H1 (cell line): ENCODE measurements at regions not wholly inside any gene's neighbourhood (a gene's known extent, or its start where the extent isn't known, plus 50 kb on each side); places are given as distances from the start of the nearest gene placed in this dataset.

Experiments
- CTCF ChIA-PET: fragments of 300-600 bp; sonication (Branson Sonifier 250); formaldehyde crosslinking; loops from one replicate; lab custom pipeline; 2021; ENCODE audit not compliant: partially characterized antibody; lab: Charles Lee
- POLR2A ChIA-PET: fragments of 300-600 bp; sonication (Branson Sonifier 250); formaldehyde crosslinking; loops from one replicate; lab custom pipeline; 2021; ENCODE audit warnings: inconsistent platforms; ENCODE audit not compliant: partially characterized antibody; lab: Charles Lee
- DNase-seq, 2 experiments: peaks; one replicate each; pipeline versions ENCODE4 v3.0.0 to v3.0.0-alpha.2; 2010 to 2022; ENCODE audit warnings: low spot score in 2 of 2, low read depth in 1 of 2, mixed read lengths in 1 of 2
- FAIRE-seq: peaks from 2 replicates; lab custom pipeline; 2011; peaks lifted over from hg19 to GRCh38; lab: Jason Lieb, UNC
- H2AFZ ChIP-seq: 2 replicates; pipeline ENCODE4 v1.8.1; 2012; ENCODE audit warnings: low read length, inconsistent platforms
- H2AK5ac ChIP-seq: 2 replicates; pipeline ENCODE4 v1.6.1; 2013; ENCODE audit warnings: low read depth, low read length
- H2BK120ac ChIP-seq: replicated peaks from 2 replicates; pipeline ENCODE3; 2013; ENCODE audit warnings: low read depth, low read length, inconsistent platforms
- H2BK12ac ChIP-seq: 2 replicates; pipeline ENCODE4 v1.6.1; 2013; ENCODE audit warnings: low read depth, low read length
- H2BK15ac ChIP-seq: 2 replicates; pipeline ENCODE4 v1.6.1; 2013; ENCODE audit warnings: low read length
- H2BK20ac ChIP-seq: 2 replicates; pipeline ENCODE4 v1.6.1; 2013; ENCODE audit warnings: low read length
- H2BK5ac ChIP-seq: 2 replicates; pipeline ENCODE4 v1.6.1; 2013; ENCODE audit warnings: low read depth, low read length
- H3K14ac ChIP-seq: 2 replicates; pipeline ENCODE4 v1.6.1; 2013; ENCODE audit warnings: inconsistent platforms; ENCODE audit not compliant: insufficient read length
- H3K18ac ChIP-seq: 2 replicates; pipeline ENCODE4 v1.6.1; 2013; ENCODE audit warnings: low read length; ENCODE audit errors: extremely low read depth
- H3K23ac ChIP-seq: 2 replicates; pipeline ENCODE4 v1.6.1; 2013; ENCODE audit warnings: inconsistent platforms; ENCODE audit not compliant: insufficient read length
- H3K23me2 ChIP-seq: 2 replicates; pipeline ENCODE4 v1.6.1; 2013; ENCODE audit warnings: low read depth, low read length
- H3K27ac ChIP-seq: 2 replicates; pipeline ENCODE4 v1.6.1; 2011; ENCODE audit warnings: low read depth, low read length, inconsistent platforms
- H3K27me3 ChIP-seq, 4 experiments: replicated peaks in 1 of 4; 1 replicate in 1 of 4; 2 replicates in 3 of 4; pipeline versions ENCODE4 v1.6.1 to v1.8.1; 2011 to 2013; ENCODE audit warnings: low read length in 3 of 4, mild to moderate bottlenecking in 3 of 4, inconsistent platforms in 2 of 4, mixed read lengths in 2 of 4, moderate library complexity in 1 of 4; ENCODE audit not compliant: control insufficient read depth in 3 of 4, insufficient read depth in 3 of 4; ENCODE audit errors: extremely low read depth in 1 of 4
- H3K36me3 ChIP-seq, 4 experiments: 2 replicates each; pipeline versions ENCODE4 v1.6.1 to v1.8.1; 2011 to 2013; ENCODE audit warnings: mild to moderate bottlenecking in 4 of 4, low read length in 3 of 4, moderate library complexity in 2 of 4, control low read depth in 1 of 4, inconsistent platforms in 1 of 4; ENCODE audit not compliant: insufficient read depth in 4 of 4, control insufficient read depth in 2 of 4
- H3K4ac ChIP-seq: replicated peaks from 2 replicates; pipeline ENCODE3; 2013; ENCODE audit warnings: low read length, low read depth, mixed read lengths, inconsistent platforms; ENCODE audit not compliant: insufficient read length
- H3K4me1 ChIP-seq, 4 experiments: replicated peaks in 1 of 4; 1 replicate in 1 of 4; 2 replicates in 3 of 4; pipeline versions ENCODE4 v1.6.1 to v1.8.1; 2011 to 2013; ENCODE audit warnings: low read length in 3 of 4, inconsistent platforms in 2 of 4, mixed read lengths in 1 of 4; ENCODE audit not compliant: insufficient read depth in 4 of 4, control insufficient read depth in 3 of 4
- H3K4me2 ChIP-seq, 2 experiments: 2 replicates each; pipeline versions ENCODE4 v1.6.1 to v1.8.1; 2011 to 2013; ENCODE audit warnings: low read depth in 2 of 2, low read length in 2 of 2, control low read depth in 1 of 2, inconsistent platforms in 1 of 2, mild to moderate bottlenecking in 1 of 2; ENCODE audit not compliant: insufficient read depth in 1 of 2
- H3K4me3 ChIP-seq, 4 experiments: fragments of 200-600, 300-600 bp in 1 of 4; sonication (generic), shearing (Covaris generic), sonication (Bioruptor Twin) in 1 of 4; 2 replicates each; pipeline versions ENCODE4 v1.5.1 to v1.8.1; 2011 to 2016; ENCODE audit warnings: low read length in 4 of 4, low read depth in 3 of 4, control low read depth in 2 of 4, inconsistent platforms in 2 of 4, mild to moderate bottlenecking in 2 of 4, mixed read lengths in 1 of 4, moderate library complexity in 1 of 4; ENCODE audit not compliant: insufficient read depth in 2 of 4; ENCODE audit errors: extremely low read depth in 1 of 4
- H3K56ac ChIP-seq: replicated peaks from 2 replicates; pipeline ENCODE3; 2013; ENCODE audit warnings: low read depth, mild to moderate bottlenecking, mixed read lengths, low read length, inconsistent platforms; ENCODE audit not compliant: insufficient read length
- H3K79me1 ChIP-seq: 2 replicates; pipeline ENCODE4 v1.6.1; 2013; ENCODE audit warnings: low read depth, low read length, control low read depth
- H3K79me2 ChIP-seq, 2 experiments: 2 replicates each; pipeline versions ENCODE4 v1.6.1 to v1.8.1; 2012 to 2013; ENCODE audit warnings: low read length in 2 of 2, mild to moderate bottlenecking in 2 of 2, inconsistent platforms in 1 of 2; ENCODE audit not compliant: insufficient read depth in 2 of 2, control insufficient read depth in 1 of 2
- H3K9ac ChIP-seq, 4 experiments: replicated peaks in 1 of 4; 1 replicate in 1 of 4; 2 replicates in 3 of 4; pipeline versions ENCODE4 v1.6.1 to v1.8.1; 2011 to 2013; ENCODE audit warnings: low read depth in 3 of 4, low read length in 3 of 4, control low read depth in 2 of 4, mild to moderate bottlenecking in 2 of 4, moderate library complexity in 2 of 4, inconsistent platforms in 1 of 4; ENCODE audit errors: extremely low read depth in 1 of 4
- H3K9me3 ChIP-seq, 2 experiments: 2 replicates each; pipeline versions ENCODE4 v1.6.1 to v1.8.1; 2012 to 2013; ENCODE audit warnings: mild to moderate bottlenecking in 2 of 2, moderate library complexity in 2 of 2, control low read depth in 1 of 2, inconsistent platforms in 1 of 2, low read depth in 1 of 2, low read length in 1 of 2, mixed read lengths in 1 of 2; ENCODE audit not compliant: insufficient read depth in 2 of 2
- H4K20me1 ChIP-seq, 2 experiments: replicated peaks in 1 of 2; 2 replicates each; pipeline versions ENCODE3 to v1.8.1; 2011 to 2013; ENCODE audit warnings: inconsistent platforms in 2 of 2, low read length in 2 of 2, mild to moderate bottlenecking in 1 of 2; ENCODE audit not compliant: insufficient read depth in 2 of 2, control insufficient read depth in 1 of 2
- H4K5ac ChIP-seq: 2 replicates; pipeline ENCODE4 v1.6.1; 2013; ENCODE audit warnings: low read length, low read depth, mixed read lengths, inconsistent platforms; ENCODE audit not compliant: insufficient read length
- H4K8ac ChIP-seq: 2 replicates; pipeline ENCODE4 v1.8.0; 2013; ENCODE audit warnings: mild to moderate bottlenecking, moderate library complexity, low read length, inconsistent platforms; ENCODE audit not compliant: insufficient read depth; ENCODE audit errors: extremely low read depth
- H4K91ac ChIP-seq: replicated peaks from 2 replicates; pipeline ENCODE3; 2013; ENCODE audit warnings: low read length, mixed read lengths, inconsistent platforms; ENCODE audit not compliant: insufficient read length
- RXRA ChIP-seq: IDR thresholded peaks from 2 replicates; pipeline ENCODE4 v1.6.1; 2011; ENCODE audit warnings: low read depth, mild to moderate bottlenecking, low read length, moderate library complexity; ENCODE audit not compliant: insufficient read depth
- SRF ChIP-seq: IDR thresholded peaks from 2 replicates; pipeline ENCODE4 v1.6.1; 2011; ENCODE audit warnings: mild to moderate bottlenecking, low read depth, low read length, moderate library complexity
- TEAD4 ChIP-seq: IDR thresholded peaks from 2 replicates; pipeline ENCODE4 v1.6.1; 2012; ENCODE audit warnings: low read depth, low read length, inconsistent platforms, mixed read lengths
- WGBS, 2 experiments: shearing (Covaris generic) in 1 of 2; methylation state at CpG; one replicate each; pipeline versions ENCODE4 v1.1.6 to v1.1.7; 2013 to 2015; ENCODE audit warnings: low lambda C conversion rate in 2 of 2, mixed read lengths in 2 of 2, inconsistent platforms in 1 of 2, low coverage in 1 of 2, missing lambda C conversion rate in 1 of 2; ENCODE audit not compliant: insufficient replicate concordance in 2 of 2, insufficient coverage in 1 of 2, insufficient read length in 1 of 2; ENCODE audit errors: extremely low coverage in 1 of 2, missing lambda C conversion rate in 1 of 2; 5-methylcytosine and 5-hydroxymethylcytosine counted together

DNA sequence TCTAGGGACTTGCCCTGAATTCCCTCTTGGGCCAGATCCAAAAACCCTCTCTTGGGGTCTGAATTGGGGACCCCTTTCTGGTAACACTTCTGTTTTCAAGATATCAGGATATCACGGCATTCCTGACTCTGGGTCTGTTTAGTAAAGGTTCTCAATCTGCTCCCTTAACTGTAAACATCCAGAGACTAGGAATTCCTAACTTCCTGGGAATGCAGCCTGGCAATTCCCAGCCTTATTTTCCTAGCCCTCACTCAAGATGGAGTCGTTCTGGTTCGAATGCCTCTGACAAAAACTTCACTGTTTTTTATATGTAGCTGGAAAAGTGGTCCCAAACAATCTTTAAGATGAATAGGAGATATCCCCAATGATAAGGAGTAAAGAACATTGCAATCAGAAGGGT, 141.6 kb upstream of the XYLT1 start:
- ChIA-PET CTCF (interaction anchor here (0.9 kb wide), 1 partner anchor 67 kb away, joined by 3 read pairs; no protein-coding TSS in a partner anchor), POLR2A (no interaction called here)
- no peak overlapping the region for H4K5ac ChIP-seq
- no peaks in the 10 kb centered on the region for H3K79me2 ChIP-seq
- H3K27me3 ChIP-seq, result no peaks in the 10 kb centered on the region
- DNase-seq (no peak), FAIRE-seq (no peak)
- H3K14ac ChIP-seq, result no peak overlapping the region
- no peak overlapping the region for H4K8ac ChIP-seq
- no peak overlapping the region for H2BK15ac ChIP-seq
- no peak overlapping the region for H2BK5ac ChIP-seq
- H2BK20ac ChIP-seq, result no peak overlapping the region
- H3K9me3 ChIP-seq, result no peaks in the 10 kb centered on the region
- H3K4me1 ChIP-seq, result 0 out of 7 replicates have a peak, but pooled peaks cover 0 to under 1% (median 0%) of the 10 kb centered on the region in 4 experiments
- TF ChIP-seq RXRA (no peak), SRF (no peak), TEAD4 (0 out of 2 replicates have a peak, but pooled peaks have one; percentile 21)
- H3K23ac ChIP-seq, result no peak overlapping the region
- H2BK120ac ChIP-seq, result no peak overlapping the region
- H3K23me2 ChIP-seq, result no peaks in the 10 kb centered on the region
- 84% methylated on average over 3 of the region's 3 CpGs; no CpG with 5 or more reads in 1 of the 2 experiments for WGBS, 2 experiments
- no peak overlapping the region for H3K56ac ChIP-seq
- no peaks in the 10 kb centered on the region for H4K20me1 ChIP-seq
- H3K36me3 ChIP-seq, result no peaks in the 10 kb centered on the region
- H4K91ac ChIP-seq, result no peak overlapping the region
- H3K27ac ChIP-seq, result no peak overlapping the region
- H3K4me2 ChIP-seq, result no peak overlapping the region
- H3K18ac ChIP-seq, result no peak overlapping the region
- H3K4me3 ChIP-seq, result no peak overlapping the region
- no peaks in the 10 kb centered on the region for H3K79me1 ChIP-seq
- H3K4ac ChIP-seq, result no peak overlapping the region
- no peak overlapping the region for H3K9ac ChIP-seq
- H2AFZ ChIP-seq, result 0 out of 2 replicates have a peak overlapping the region, but pooled peaks have one; percentile 77
- no peak overlapping the region for H2BK12ac ChIP-seq
- no peak overlapping the region for H2AK5ac ChIP-seq
